ENCODE measurements at regions not wholly inside any gene's neighbourhood (a gene's known extent, or its start where the extent isn't known, plus 50 kb on each side); places are given as distances from the start of the nearest gene placed in this dataset.

DNA sequence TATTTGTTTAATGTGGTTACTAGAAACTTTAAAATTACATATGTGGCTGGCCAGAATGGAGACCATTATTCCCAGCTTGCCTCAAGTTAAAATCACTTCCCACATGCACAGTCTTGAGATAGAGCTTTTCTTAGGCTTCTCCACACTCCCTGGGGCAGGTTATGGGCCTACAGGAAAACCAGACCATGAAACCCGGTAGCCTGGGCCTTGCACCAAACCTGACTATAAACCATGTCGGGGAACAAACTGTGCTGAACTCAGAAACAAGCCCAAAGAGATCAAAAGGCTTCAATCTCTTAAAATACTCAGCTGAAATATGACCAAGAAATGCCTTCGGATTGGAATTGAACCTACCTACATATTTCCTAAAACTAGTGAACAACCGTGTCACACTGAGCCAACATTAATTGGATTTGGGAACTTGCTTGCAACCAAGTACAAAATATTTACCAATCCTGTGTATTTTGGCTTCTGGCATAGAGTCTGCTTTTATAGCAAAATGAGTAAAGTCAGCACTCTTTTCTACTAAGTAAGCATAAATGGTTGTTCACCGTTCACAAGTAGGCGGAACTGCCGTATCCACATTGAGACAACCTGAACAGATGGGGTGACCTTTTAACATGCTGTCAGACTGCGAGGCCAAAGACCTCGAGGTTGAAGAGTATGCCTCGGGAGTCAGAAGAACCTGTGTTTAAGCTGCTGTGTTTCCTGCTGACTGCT, 199.5 kb downstream of the FAM76B start:
- FAIRE-seq (no peak), DNase-seq (ENCODE audit: low read depth in 1 of 2, low spot score in 2 of 2) (no peak)
- H4K8ac ChIP-seq (ENCODE audit: extremely low read depth, insufficient read depth, low read length): no peak overlapping the region
- no peaks in the 10 kb centered on the region for H4K20me1 ChIP-seq (replicated peaks in 1 of 2; ENCODE audit: control insufficient read depth in 1 of 2, insufficient read depth in 2 of 2, low read length in 2 of 2)
- no peak overlapping the region for H3K56ac ChIP-seq (replicated peaks; ENCODE audit: insufficient read length, low read depth, low read length)
- no peaks in the 10 kb centered on the region; a peak in 1 of 7 replicates for H3K27me3 ChIP-seq (replicated peaks in 1 of 4; ENCODE audit: control insufficient read depth in 3 of 4, extremely low read depth in 1 of 4, insufficient read depth in 3 of 4, low read length in 3 of 4)
- CTCF ChIA-PET (ENCODE audit: partially characterized antibody): interaction anchor here (0.8 to 2.3 kb wide), 2 partner anchors 26 to 45 kb away, joined by 3 to 5 read pairs; no protein-coding TSS in a partner anchor
- H2AFZ ChIP-seq (ENCODE audit: low read length): no peak overlapping the region
- POLR2A ChIA-PET (ENCODE audit: partially characterized antibody): interaction anchor here (1.3 kb wide), 1 partner anchor 523 kb away, joined by 3 read pairs; the partner anchor contains the start of gene SRSF8
- H2BK20ac ChIP-seq (ENCODE audit: low read length): no peak overlapping the region
- H3K79me2 ChIP-seq (ENCODE audit: control insufficient read depth in 1 of 2, insufficient read depth in 2 of 2, low read length in 2 of 2): no peaks in the 10 kb centered on the region
- H3K4me3 ChIP-seq (ENCODE audit: extremely low read depth in 1 of 4, insufficient read depth in 2 of 4, low read depth in 3 of 4, low read length in 4 of 4): no peak overlapping the region
- no peak overlapping the region for H3K23ac ChIP-seq (ENCODE audit: insufficient read length)
- no peak overlapping the region for H3K9ac ChIP-seq (replicated peaks in 1 of 4; ENCODE audit: extremely low read depth in 1 of 4, low read depth in 3 of 4, low read length in 3 of 4)
- H2AK5ac ChIP-seq (ENCODE audit: low read depth, low read length): no peak overlapping the region
- no peak overlapping the region for H2BK120ac ChIP-seq (replicated peaks; ENCODE audit: low read depth, low read length)
- no peak overlapping the region for H3K14ac ChIP-seq (ENCODE audit: insufficient read length)
- no peak overlapping the region for H2BK15ac ChIP-seq (ENCODE audit: low read length)
- H3K9me3 ChIP-seq (ENCODE audit: insufficient read depth in 2 of 2, low read depth in 1 of 2, low read length in 1 of 2): no peaks in the 10 kb centered on the region
- H3K23me2 ChIP-seq (ENCODE audit: low read depth, low read length): no peaks in the 10 kb centered on the region
- H3K27ac ChIP-seq (ENCODE audit: low read depth, low read length): no peak overlapping the region
- H4K5ac ChIP-seq (ENCODE audit: insufficient read length, low read depth, low read length): no peak overlapping the region
- no peak overlapping the region for H4K91ac ChIP-seq (replicated peaks; ENCODE audit: insufficient read length, low read length)
- H3K36me3 ChIP-seq (ENCODE audit: control insufficient read depth in 2 of 4, insufficient read depth in 4 of 4, low read length in 3 of 4): no peaks in the 10 kb centered on the region
- H3K79me1 ChIP-seq (ENCODE audit: low read depth, low read length): no peaks in the 10 kb centered on the region
- no peak overlapping the region for H3K4ac ChIP-seq (replicated peaks; ENCODE audit: insufficient read length, low read depth, low read length)
- no peak overlapping the region for H2BK12ac ChIP-seq (ENCODE audit: low read depth, low read length)
- no peak overlapping the region for H3K18ac ChIP-seq (ENCODE audit: extremely low read depth, low read length)
- TF ChIP-seq ZNF274 (IDR thresholded peaks at IDR 0.05; ENCODE audit: borderline replicate concordance, extremely low read depth, low read length) (no peak), MAFK (IDR thresholded peaks at IDR 0.05; ENCODE audit: low read depth, low read length) (no peak), GTF2F1 (IDR thresholded peaks at IDR 0.05; ENCODE audit: borderline replicate concordance, low read depth, low read length) (no peak)
- H2BK5ac ChIP-seq (ENCODE audit: low read depth, low read length): no peak overlapping the region
- WGBS, 2 experiments (ENCODE audit: extremely low coverage in 1 of 2, insufficient coverage in 1 of 2, insufficient read length in 1 of 2, insufficient replicate concordance in 2 of 2, low coverage in 1 of 2, low lambda C conversion rate in 2 of 2, missing lambda C conversion rate in 1 of 2): 89% methylated on average over 10 of the region's 10 CpGs; no CpG with 5 or more reads in 1 of the 2 experiments
- peaks cover 0 to 7% (median 2%) of the 10 kb centered on the region in 4 experiments; a peak in 3 of 7 replicates for H3K4me1 ChIP-seq (replicated peaks in 1 of 4; ENCODE audit: control insufficient read depth in 3 of 4, insufficient read depth in 4 of 4, low read length in 3 of 4)
- no peak overlapping the region for H3K4me2 ChIP-seq (ENCODE audit: insufficient read depth in 1 of 2, low read depth in 2 of 2, low read length in 2 of 2)
